ENCODE measurements at regions not wholly inside any gene's neighbourhood (a gene's known extent, or its start where the extent isn't known, plus 50 kb on each side); places are given as distances from the start of the nearest gene placed in this dataset.

- Histone ChIP-seq H3K4me1 (peaks cover 0 to 7% (median 3%) of the 10 kb centered on the region in 4 donors), H3K27ac (no peak overlapping the region), H3K27me3 (no peaks in the 10 kb centered on the region), H3K4me3 (no peak overlapping the region), H3K9me3 (no peaks in the 10 kb centered on the region), H3K36me3 (no peaks in the 10 kb centered on the region)
- intact Hi-C loops (cut with DNase I; ENCODE audit: low total_unique reads) (no loop called here), in situ Hi-C loops (cut with MboI; ENCODE audit: low pct_ligation_motif_present in 1 of 4, low pct_unique_long_range_greater_than_20kb in 1 of 4, low sequenced_read_pairs in 3 of 4) (no loop called here)
- TF ChIP-seq POLR2A (IDR thresholded peaks at IDR 0.05) (no peak), EP300 (IDR thresholded peaks at IDR 0.05; ENCODE audit: low read depth) (no peak), POLR2AphosphoS5 (IDR thresholded peaks at IDR 0.05) (no peak)
- TF ChIP-seq, protein P1, sequence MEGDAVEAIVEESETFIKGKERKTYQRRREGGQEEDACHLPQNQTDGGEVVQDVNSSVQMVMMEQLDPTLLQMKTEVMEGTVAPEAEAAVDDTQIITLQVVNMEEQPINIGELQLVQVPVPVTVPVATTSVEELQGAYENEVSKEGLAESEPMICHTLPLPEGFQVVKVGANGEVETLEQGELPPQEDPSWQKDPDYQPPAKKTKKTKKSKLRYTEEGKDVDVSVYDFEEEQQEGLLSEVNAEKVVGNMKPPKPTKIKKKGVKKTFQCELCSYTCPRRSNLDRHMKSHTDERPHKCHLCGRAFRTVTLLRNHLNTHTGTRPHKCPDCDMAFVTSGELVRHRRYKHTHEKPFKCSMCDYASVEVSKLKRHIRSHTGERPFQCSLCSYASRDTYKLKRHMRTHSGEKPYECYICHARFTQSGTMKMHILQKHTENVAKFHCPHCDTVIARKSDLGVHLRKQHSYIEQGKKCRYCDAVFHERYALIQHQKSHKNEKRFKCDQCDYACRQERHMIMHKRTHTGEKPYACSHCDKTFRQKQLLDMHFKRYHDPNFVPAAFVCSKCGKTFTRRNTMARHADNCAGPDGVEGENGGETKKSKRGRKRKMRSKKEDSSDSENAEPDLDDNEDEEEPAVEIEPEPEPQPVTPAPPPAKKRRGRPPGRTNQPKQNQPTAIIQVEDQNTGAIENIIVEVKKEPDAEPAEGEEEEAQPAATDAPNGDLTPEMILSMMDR (IDR thresholded peaks at IDR 0.05): no peak
- DNase-seq: no peak
- 86% methylated on average over 16 of the region's 16 CpGs; no CpG with 5 or more reads in 1 of the 2 donors for WGBS, 2 donors (ENCODE audit: low coverage in 1 of 2)
Observed at GRCh38 chr7:431658-432111, 88.0 kb downstream of the PDGFA start.

GRCh38 chr7:432256-432655, 87.4 kb downstream of the PDGFA start:
- Histone ChIP-seq H3K27ac (no peak overlapping the region), H3K4me3 (no peak overlapping the region), H3K4me1 (peaks cover 0 to 7% (median 3%) of the 10 kb centered on the region in 4 donors), H3K27me3 (no peaks in the 10 kb centered on the region), H3K36me3 (no peaks in the 10 kb centered on the region), H3K9me3 (no peaks in the 10 kb centered on the region)
- TF ChIP-seq, protein P1 (IDR thresholded peaks at IDR 0.05): no peak
- TF ChIP-seq POLR2A (IDR thresholded peaks at IDR 0.05) (no peak), POLR2AphosphoS5 (IDR thresholded peaks at IDR 0.05) (no peak), EP300 (IDR thresholded peaks at IDR 0.05; ENCODE audit: low read depth) (no peak)
- DNase-seq: no peak
- in situ Hi-C loops (cut with MboI; ENCODE audit: low pct_ligation_motif_present in 1 of 4, low pct_unique_long_range_greater_than_20kb in 1 of 4, low sequenced_read_pairs in 3 of 4) (no loop called here), intact Hi-C loops (cut with DNase I; ENCODE audit: low total_unique reads) (no loop called here)
- 67% methylated on average over 11 of the region's 11 CpGs; no CpG with 5 or more reads in 1 of the 2 donors for WGBS, 2 donors (ENCODE audit: low coverage in 1 of 2)

GRCh38 chr7:432933-433332, 86.7 kb downstream of the PDGFA start:
- intact Hi-C loops (cut with DNase I; ENCODE audit: low total_unique reads): no loop called here
- no peak for DNase-seq

GRCh38 chr7:433558-433957, 86.1 kb downstream of the PDGFA start:
- H3K9me3 ChIP-seq: no peaks in the 10 kb centered on the region
- DNase-seq: no peak
- intact Hi-C loops (cut with DNase I; ENCODE audit: low total_unique reads): no loop called here
- in situ Hi-C loops (cut with MboI; ENCODE audit: low pct_ligation_motif_present in 1 of 4, low pct_unique_long_range_greater_than_20kb in 1 of 4, low sequenced_read_pairs in 3 of 4): no loop called here
- TF ChIP-seq, protein P1 (IDR thresholded peaks at IDR 0.05): no peak
- TF ChIP-seq EP300 (IDR thresholded peaks at IDR 0.05; ENCODE audit: low read depth): no peak
- no peak for TF ChIP-seq POLR2A (IDR thresholded peaks at IDR 0.05)
- no peak for TF ChIP-seq POLR2AphosphoS5 (IDR thresholded peaks at IDR 0.05)
- no peaks in the 10 kb centered on the region for H3K36me3 ChIP-seq
- H3K4me1 ChIP-seq: peaks cover 0 to 7% (median 3%) of the 10 kb centered on the region in 4 donors
- H3K27me3 ChIP-seq: no peaks in the 10 kb centered on the region
- H3K4me3 ChIP-seq: no peak overlapping the region
- 77% methylated on average over 13 of the region's 13 CpGs; no CpG with 5 or more reads in 1 of the 2 donors for WGBS, 2 donors (ENCODE audit: low coverage in 1 of 2)
- no peak overlapping the region for H3K27ac ChIP-seq

More at GRCh38 chr7:432933-433332, 86.7 kb downstream of the PDGFA start:
- Histone ChIP-seq H3K4me3 (no peak overlapping the region), H3K4me1 (peaks cover 0 to 7% (median 3%) of the 10 kb centered on the region in 4 donors), H3K36me3 (no peaks in the 10 kb centered on the region), H3K27me3 (no peaks in the 10 kb centered on the region), H3K27ac (no peak overlapping the region), H3K9me3 (no peaks in the 10 kb centered on the region)
- TF ChIP-seq POLR2A (IDR thresholded peaks at IDR 0.05) (no peak), EP300 (IDR thresholded peaks at IDR 0.05; ENCODE audit: low read depth) (no peak), POLR2AphosphoS5 (IDR thresholded peaks at IDR 0.05) (no peak)
- TF ChIP-seq, protein P1 (IDR thresholded peaks at IDR 0.05): no peak
- 86% methylated on average over 11 of the region's 11 CpGs; no CpG with 5 or more reads in 1 of the 2 donors for WGBS, 2 donors (ENCODE audit: low coverage in 1 of 2)
- in situ Hi-C loops (cut with MboI; ENCODE audit: low pct_ligation_motif_present in 1 of 4, low pct_unique_long_range_greater_than_20kb in 1 of 4, low sequenced_read_pairs in 3 of 4): no loop called here

All from transverse colon (tissue), 4 donors.